H1 (cell line): ENCODE measurements at regions not wholly inside any gene's neighbourhood (a gene's known extent, or its start where the extent isn't known, plus 50 kb on each side); places are given as distances from the start of the nearest gene placed in this dataset.

Experiments used
- CTCF ChIA-PET: fragments of 300-600 bp; sonication (Branson Sonifier 250); formaldehyde crosslinking; loops from one replicate; lab custom pipeline; 2021; ENCODE audit not compliant: partially characterized antibody; lab: Charles Lee
- POLR2A ChIA-PET: fragments of 300-600 bp; sonication (Branson Sonifier 250); formaldehyde crosslinking; loops from one replicate; lab custom pipeline; 2021; ENCODE audit warnings: inconsistent platforms; ENCODE audit not compliant: partially characterized antibody; lab: Charles Lee
- DNase-seq, 2 experiments: peaks; one replicate each; pipeline versions ENCODE4 v3.0.0 to v3.0.0-alpha.2; 2010 to 2022; ENCODE audit warnings: low spot score in 2 of 2, low read depth in 1 of 2, mixed read lengths in 1 of 2
- FAIRE-seq: peaks from 2 replicates; lab custom pipeline; 2011; peaks lifted over from hg19 to GRCh38; lab: Jason Lieb, UNC
- H2AFZ ChIP-seq: 2 replicates; pipeline ENCODE4 v1.8.1; 2012; ENCODE audit warnings: low read length, inconsistent platforms
- H2AK5ac ChIP-seq: 2 replicates; pipeline ENCODE4 v1.6.1; 2013; ENCODE audit warnings: low read depth, low read length
- H2BK120ac ChIP-seq: replicated peaks from 2 replicates; pipeline ENCODE3; 2013; ENCODE audit warnings: low read depth, low read length, inconsistent platforms
- H2BK12ac ChIP-seq: 2 replicates; pipeline ENCODE4 v1.6.1; 2013; ENCODE audit warnings: low read depth, low read length
- H2BK15ac ChIP-seq: 2 replicates; pipeline ENCODE4 v1.6.1; 2013; ENCODE audit warnings: low read length
- H2BK20ac ChIP-seq: 2 replicates; pipeline ENCODE4 v1.6.1; 2013; ENCODE audit warnings: low read length
- H2BK5ac ChIP-seq: 2 replicates; pipeline ENCODE4 v1.6.1; 2013; ENCODE audit warnings: low read depth, low read length
- H3K14ac ChIP-seq: 2 replicates; pipeline ENCODE4 v1.6.1; 2013; ENCODE audit warnings: inconsistent platforms; ENCODE audit not compliant: insufficient read length
- H3K18ac ChIP-seq: 2 replicates; pipeline ENCODE4 v1.6.1; 2013; ENCODE audit warnings: low read length; ENCODE audit errors: extremely low read depth
- H3K23ac ChIP-seq: 2 replicates; pipeline ENCODE4 v1.6.1; 2013; ENCODE audit warnings: inconsistent platforms; ENCODE audit not compliant: insufficient read length
- H3K23me2 ChIP-seq: 2 replicates; pipeline ENCODE4 v1.6.1; 2013; ENCODE audit warnings: low read depth, low read length
- H3K27ac ChIP-seq: 2 replicates; pipeline ENCODE4 v1.6.1; 2011; ENCODE audit warnings: low read depth, low read length, inconsistent platforms
- H3K27me3 ChIP-seq, 4 experiments: replicated peaks in 1 of 4; 1 replicate in 1 of 4; 2 replicates in 3 of 4; pipeline versions ENCODE4 v1.6.1 to v1.8.1; 2011 to 2013; ENCODE audit warnings: low read length in 3 of 4, mild to moderate bottlenecking in 3 of 4, inconsistent platforms in 2 of 4, mixed read lengths in 2 of 4, moderate library complexity in 1 of 4; ENCODE audit not compliant: control insufficient read depth in 3 of 4, insufficient read depth in 3 of 4; ENCODE audit errors: extremely low read depth in 1 of 4
- H3K36me3 ChIP-seq, 4 experiments: 2 replicates each; pipeline versions ENCODE4 v1.6.1 to v1.8.1; 2011 to 2013; ENCODE audit warnings: mild to moderate bottlenecking in 4 of 4, low read length in 3 of 4, moderate library complexity in 2 of 4, control low read depth in 1 of 4, inconsistent platforms in 1 of 4; ENCODE audit not compliant: insufficient read depth in 4 of 4, control insufficient read depth in 2 of 4
- H3K4ac ChIP-seq: replicated peaks from 2 replicates; pipeline ENCODE3; 2013; ENCODE audit warnings: low read length, low read depth, mixed read lengths, inconsistent platforms; ENCODE audit not compliant: insufficient read length
- H3K4me1 ChIP-seq, 4 experiments: replicated peaks in 1 of 4; 1 replicate in 1 of 4; 2 replicates in 3 of 4; pipeline versions ENCODE4 v1.6.1 to v1.8.1; 2011 to 2013; ENCODE audit warnings: low read length in 3 of 4, inconsistent platforms in 2 of 4, mixed read lengths in 1 of 4; ENCODE audit not compliant: insufficient read depth in 4 of 4, control insufficient read depth in 3 of 4
- H3K4me2 ChIP-seq, 2 experiments: 2 replicates each; pipeline versions ENCODE4 v1.6.1 to v1.8.1; 2011 to 2013; ENCODE audit warnings: low read depth in 2 of 2, low read length in 2 of 2, control low read depth in 1 of 2, inconsistent platforms in 1 of 2, mild to moderate bottlenecking in 1 of 2; ENCODE audit not compliant: insufficient read depth in 1 of 2
- H3K4me3 ChIP-seq, 4 experiments: fragments of 200-600, 300-600 bp in 1 of 4; sonication (generic), shearing (Covaris generic), sonication (Bioruptor Twin) in 1 of 4; 2 replicates each; pipeline versions ENCODE4 v1.5.1 to v1.8.1; 2011 to 2016; ENCODE audit warnings: low read length in 4 of 4, low read depth in 3 of 4, control low read depth in 2 of 4, inconsistent platforms in 2 of 4, mild to moderate bottlenecking in 2 of 4, mixed read lengths in 1 of 4, moderate library complexity in 1 of 4; ENCODE audit not compliant: insufficient read depth in 2 of 4; ENCODE audit errors: extremely low read depth in 1 of 4
- H3K56ac ChIP-seq: replicated peaks from 2 replicates; pipeline ENCODE3; 2013; ENCODE audit warnings: low read depth, mild to moderate bottlenecking, mixed read lengths, low read length, inconsistent platforms; ENCODE audit not compliant: insufficient read length
- H3K79me1 ChIP-seq: 2 replicates; pipeline ENCODE4 v1.6.1; 2013; ENCODE audit warnings: low read depth, low read length, control low read depth
- H3K79me2 ChIP-seq, 2 experiments: 2 replicates each; pipeline versions ENCODE4 v1.6.1 to v1.8.1; 2012 to 2013; ENCODE audit warnings: low read length in 2 of 2, mild to moderate bottlenecking in 2 of 2, inconsistent platforms in 1 of 2; ENCODE audit not compliant: insufficient read depth in 2 of 2, control insufficient read depth in 1 of 2
- H3K9ac ChIP-seq, 4 experiments: replicated peaks in 1 of 4; 1 replicate in 1 of 4; 2 replicates in 3 of 4; pipeline versions ENCODE4 v1.6.1 to v1.8.1; 2011 to 2013; ENCODE audit warnings: low read depth in 3 of 4, low read length in 3 of 4, control low read depth in 2 of 4, mild to moderate bottlenecking in 2 of 4, moderate library complexity in 2 of 4, inconsistent platforms in 1 of 4; ENCODE audit errors: extremely low read depth in 1 of 4
- H3K9me3 ChIP-seq, 2 experiments: 2 replicates each; pipeline versions ENCODE4 v1.6.1 to v1.8.1; 2012 to 2013; ENCODE audit warnings: mild to moderate bottlenecking in 2 of 2, moderate library complexity in 2 of 2, control low read depth in 1 of 2, inconsistent platforms in 1 of 2, low read depth in 1 of 2, low read length in 1 of 2, mixed read lengths in 1 of 2; ENCODE audit not compliant: insufficient read depth in 2 of 2
- H4K20me1 ChIP-seq, 2 experiments: replicated peaks in 1 of 2; 2 replicates each; pipeline versions ENCODE3 to v1.8.1; 2011 to 2013; ENCODE audit warnings: inconsistent platforms in 2 of 2, low read length in 2 of 2, mild to moderate bottlenecking in 1 of 2; ENCODE audit not compliant: insufficient read depth in 2 of 2, control insufficient read depth in 1 of 2
- H4K5ac ChIP-seq: 2 replicates; pipeline ENCODE4 v1.6.1; 2013; ENCODE audit warnings: low read length, low read depth, mixed read lengths, inconsistent platforms; ENCODE audit not compliant: insufficient read length
- H4K8ac ChIP-seq: 2 replicates; pipeline ENCODE4 v1.8.0; 2013; ENCODE audit warnings: mild to moderate bottlenecking, moderate library complexity, low read length, inconsistent platforms; ENCODE audit not compliant: insufficient read depth; ENCODE audit errors: extremely low read depth
- H4K91ac ChIP-seq: replicated peaks from 2 replicates; pipeline ENCODE3; 2013; ENCODE audit warnings: low read length, mixed read lengths, inconsistent platforms; ENCODE audit not compliant: insufficient read length
- GTF2F1 ChIP-seq: IDR thresholded peaks from 2 replicates; pipeline ENCODE4 v1.6.1; 2012; ENCODE audit warnings: low read depth, low read length, improper control_type of control experiment, borderline replicate concordance
- HDAC2 ChIP-seq, 2 experiments: fragments of 300-600 bp in 1 of 2; sonication (generic) in 1 of 2; IDR thresholded peaks; 2 replicates each; pipeline ENCODE4 v1.6.1; 2011 to 2012; ENCODE audit warnings: low read depth in 2 of 2, low read length in 2 of 2, mild to moderate bottlenecking in 2 of 2, moderate library complexity in 2 of 2, borderline replicate concordance in 1 of 2, inconsistent platforms in 1 of 2

DNA sequence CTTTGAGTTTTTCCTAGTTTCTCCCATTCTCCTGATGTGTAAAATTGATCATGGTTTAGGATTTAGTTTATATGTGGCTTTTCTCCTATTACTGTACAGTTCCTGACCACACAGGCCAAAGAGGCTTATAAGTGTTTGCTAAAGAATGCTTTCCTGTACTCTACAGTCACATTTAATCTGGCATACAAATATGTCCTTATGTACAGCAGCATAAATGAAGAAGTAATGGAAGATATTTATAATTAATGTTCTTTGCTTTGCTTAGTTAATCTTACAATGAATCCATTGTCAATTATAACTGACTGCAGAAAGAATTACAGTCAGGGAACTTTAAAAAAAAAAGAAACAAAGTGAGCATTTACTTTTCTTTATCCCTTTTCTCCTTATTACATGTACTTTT lies 293.9 kb downstream of the KCNC2 start (continued):
- no peak for TF ChIP-seq GTF2F1

DNA sequence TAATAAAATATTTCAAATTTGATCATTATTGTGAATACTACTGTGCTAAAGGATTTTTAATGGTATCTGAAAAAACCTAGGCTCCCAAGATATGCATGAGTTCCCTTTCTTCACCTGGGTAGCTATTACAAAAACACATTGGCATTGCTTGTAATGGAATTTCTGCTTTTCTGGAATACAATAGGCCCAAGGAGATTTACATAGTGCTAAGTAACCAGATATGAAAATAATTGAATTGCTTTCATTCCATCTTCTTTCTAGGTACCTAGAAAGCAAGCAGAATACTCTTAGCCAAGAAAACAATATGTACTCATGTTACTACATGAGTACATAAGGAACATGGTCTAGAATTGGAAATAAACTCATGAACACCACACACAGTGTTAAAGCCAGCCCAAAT lies 291.9 kb downstream of the KCNC2 start:
- Histone ChIP-seq H2AK5ac (no peak overlapping the region), H3K4me3 (no peak overlapping the region), H3K4ac (no peak overlapping the region), H3K18ac (no peak overlapping the region), H2BK5ac (no peak overlapping the region), H3K4me1 (no peaks in the 10 kb centered on the region), H2BK120ac (no peak overlapping the region), H3K23me2 (no peaks in the 10 kb centered on the region), H4K20me1 (no peaks in the 10 kb centered on the region), H2BK20ac (no peak overlapping the region), H4K91ac (no peak overlapping the region), H3K23ac (no peak overlapping the region), H3K56ac (no peak overlapping the region), H3K79me1 (no peaks in the 10 kb centered on the region), H4K8ac (no peak overlapping the region), H3K14ac (no peak overlapping the region), H3K27me3 (no peaks in the 10 kb centered on the region), H3K9ac (no peak overlapping the region), H3K79me2 (no peaks in the 10 kb centered on the region), H2BK12ac (no peak overlapping the region), H3K27ac (no peak overlapping the region), H2BK15ac (no peak overlapping the region), H3K4me2 (no peak overlapping the region), H3K36me3 (no peaks in the 10 kb centered on the region), H3K9me3 (no peaks in the 10 kb centered on the region), H2AFZ (no peak overlapping the region), H4K5ac (no peak overlapping the region)
- DNase-seq (no peak), FAIRE-seq (no peak)
- CTCF ChIA-PET, result interaction anchor here (0.7 to 1.6 kb wide), 4 partner anchors 12 to 16 kb away, joined by 3 to 12 read pairs (median 3); no protein-coding TSS in a partner anchor
- POLR2A ChIA-PET, result no interaction called here
- TF ChIP-seq HDAC2 (IDR thresholded peaks at IDR 0.05; ENCODE audit: borderline replicate concordance in 1 of 2, low read depth in 2 of 2, low read length in 2 of 2), result no peak
